ENCODE measurements at regions not wholly inside any gene's neighbourhood (a gene's known extent, or its start where the extent isn't known, plus 50 kb on each side); places are given as distances from the start of the nearest gene placed in this dataset.

DNA sequence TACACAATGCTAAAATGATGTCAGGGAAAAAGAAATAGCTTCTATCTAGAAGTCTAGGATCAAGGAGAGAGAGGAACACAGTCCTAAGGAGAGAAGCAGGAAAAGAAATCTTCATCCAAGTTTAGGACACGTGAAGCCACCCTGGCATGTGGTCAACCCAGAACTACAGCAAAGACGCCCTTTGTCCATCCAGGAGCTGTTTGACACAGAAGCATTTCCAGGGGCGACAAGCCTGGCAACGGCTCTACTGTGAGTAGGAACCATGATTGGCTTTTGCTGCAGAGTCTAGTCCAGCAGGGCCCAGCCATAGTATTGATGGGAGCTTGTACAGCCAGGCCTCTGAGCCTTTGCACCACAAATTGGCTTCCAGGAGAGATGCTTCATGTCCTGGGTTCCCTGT lies 185.4 kb upstream of the RPL38 start:
- TF ChIP-seq, protein P1, sequence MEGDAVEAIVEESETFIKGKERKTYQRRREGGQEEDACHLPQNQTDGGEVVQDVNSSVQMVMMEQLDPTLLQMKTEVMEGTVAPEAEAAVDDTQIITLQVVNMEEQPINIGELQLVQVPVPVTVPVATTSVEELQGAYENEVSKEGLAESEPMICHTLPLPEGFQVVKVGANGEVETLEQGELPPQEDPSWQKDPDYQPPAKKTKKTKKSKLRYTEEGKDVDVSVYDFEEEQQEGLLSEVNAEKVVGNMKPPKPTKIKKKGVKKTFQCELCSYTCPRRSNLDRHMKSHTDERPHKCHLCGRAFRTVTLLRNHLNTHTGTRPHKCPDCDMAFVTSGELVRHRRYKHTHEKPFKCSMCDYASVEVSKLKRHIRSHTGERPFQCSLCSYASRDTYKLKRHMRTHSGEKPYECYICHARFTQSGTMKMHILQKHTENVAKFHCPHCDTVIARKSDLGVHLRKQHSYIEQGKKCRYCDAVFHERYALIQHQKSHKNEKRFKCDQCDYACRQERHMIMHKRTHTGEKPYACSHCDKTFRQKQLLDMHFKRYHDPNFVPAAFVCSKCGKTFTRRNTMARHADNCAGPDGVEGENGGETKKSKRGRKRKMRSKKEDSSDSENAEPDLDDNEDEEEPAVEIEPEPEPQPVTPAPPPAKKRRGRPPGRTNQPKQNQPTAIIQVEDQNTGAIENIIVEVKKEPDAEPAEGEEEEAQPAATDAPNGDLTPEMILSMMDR (conservative IDR thresholded peaks at IDR 0.05; ENCODE audit: low read depth, low read length) = no peak
- TF ChIP-seq EZH2phosphoT487 (IDR thresholded peaks at IDR 0.05; ENCODE audit: borderline replicate concordance, low read length) = no peak

Measured in PC-3 (cell line).